ENCODE measurements at regions not wholly inside any gene's neighbourhood (a gene's known extent, or its start where the extent isn't known, plus 50 kb on each side); places are given as distances from the start of the nearest gene placed in this dataset.
"Not testable (repeated sequence)": the region's sequence is repeated elsewhere in the genome, so short reads cannot be mapped to it uniquely, and the experiment has no call there.

DNA sequence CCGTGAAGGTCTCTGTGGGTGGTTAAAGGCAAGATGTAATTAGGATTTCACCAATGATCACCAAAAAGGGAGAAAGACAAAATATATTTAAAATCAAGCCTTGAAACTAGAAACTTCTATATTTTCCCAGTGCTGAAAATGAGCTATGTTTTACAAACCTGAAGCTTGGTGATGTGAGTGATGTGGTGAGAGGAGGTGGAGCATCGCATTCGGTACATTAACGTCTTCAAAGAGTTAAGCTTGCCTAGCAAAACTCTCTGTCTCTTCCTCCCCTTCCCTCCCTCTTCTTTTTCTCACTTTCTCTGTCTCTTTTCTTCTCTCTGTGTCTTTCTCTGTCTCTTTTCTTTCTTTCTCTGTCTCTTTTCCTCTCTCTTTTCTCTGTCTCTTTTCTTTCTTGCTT lies 347.3 kb upstream of the IRX2 start:
- DNase-seq, result no peak

GRCh38 chr5:3092664-3093063 lies 341.2 kb upstream of the IRX2 start:
- DNase-seq, result no peak

- DNase-seq, result no peak
These were observed 340.7 kb upstream of the IRX2 start for GRCh38 chr5:3092211-3092610.

- DNase-seq, result no peak
These were observed 339.7 kb upstream of the IRX2 start for GRCh38 chr5:3091040-3091774.

- DNase-seq, result not testable (repeated sequence)
These were observed 338.8 kb upstream of the IRX2 start for GRCh38 chr5:3090305-3090704.

DNA sequence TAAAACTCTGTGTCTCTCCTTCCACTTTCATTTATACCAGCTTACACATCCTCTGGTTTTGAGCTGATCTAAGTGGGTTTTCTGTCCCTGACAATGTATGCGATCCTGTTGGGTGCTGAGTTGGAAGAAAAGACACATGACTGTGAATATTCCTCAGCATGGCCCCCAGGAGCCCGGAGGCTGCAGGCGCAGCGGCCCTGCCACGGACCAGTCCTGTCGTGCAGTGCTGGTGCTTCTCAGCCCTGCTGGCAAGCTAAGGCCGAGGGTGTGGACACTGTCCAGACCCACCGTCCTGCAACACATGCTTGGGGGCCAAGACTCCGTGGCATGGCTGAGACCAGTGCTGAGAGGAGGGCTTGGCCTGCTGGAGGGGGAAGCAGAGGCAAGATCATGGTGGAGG lies 328.9 kb upstream of the IRX2 start:
- no peak for DNase-seq

- DNase-seq, result no peak
These were observed 326.2 kb upstream of the IRX2 start for GRCh38 chr5:3077684-3078083.

DNA sequence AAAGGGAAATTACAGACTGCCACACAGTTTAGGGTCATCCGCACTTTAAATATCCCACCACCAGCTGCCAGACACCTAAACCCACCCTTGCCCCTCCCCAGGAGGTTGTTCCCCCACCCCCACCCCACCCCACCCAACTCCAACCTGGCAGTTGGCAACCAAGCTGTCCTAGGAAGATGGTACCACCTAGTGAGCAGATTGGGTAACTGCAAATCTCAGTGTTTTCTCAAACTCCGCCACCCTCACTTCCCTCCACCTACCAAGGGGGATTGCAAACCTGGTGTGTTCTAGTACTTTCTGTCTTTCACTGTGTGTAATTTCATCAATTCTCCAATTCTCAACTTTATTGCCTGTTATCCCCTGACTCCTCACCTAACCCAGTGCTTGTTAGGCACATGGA lies 323.8 kb upstream of the IRX2 start:
- DNase-seq, result no peak

DNA sequence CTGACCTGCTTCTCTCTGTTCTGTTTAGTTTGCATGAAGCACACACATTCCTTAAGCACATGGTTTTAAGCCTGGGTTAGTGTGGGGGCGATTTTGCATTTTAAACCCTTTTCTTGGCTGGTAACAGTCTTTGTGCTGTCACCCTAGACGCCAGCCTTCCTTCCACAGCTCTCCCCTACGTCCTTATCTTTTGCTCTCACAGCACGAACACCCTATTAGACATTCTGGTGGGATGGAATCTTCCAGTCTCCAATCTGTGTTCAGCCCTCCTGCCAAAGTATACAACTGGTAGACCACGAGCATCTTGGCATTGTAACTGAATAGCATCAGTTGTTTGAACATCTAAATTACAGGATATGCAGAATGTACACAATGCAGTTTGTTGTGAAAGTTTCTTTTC lies 316.9 kb upstream of the IRX2 start:
- DNase-seq, result no peak

DNA sequence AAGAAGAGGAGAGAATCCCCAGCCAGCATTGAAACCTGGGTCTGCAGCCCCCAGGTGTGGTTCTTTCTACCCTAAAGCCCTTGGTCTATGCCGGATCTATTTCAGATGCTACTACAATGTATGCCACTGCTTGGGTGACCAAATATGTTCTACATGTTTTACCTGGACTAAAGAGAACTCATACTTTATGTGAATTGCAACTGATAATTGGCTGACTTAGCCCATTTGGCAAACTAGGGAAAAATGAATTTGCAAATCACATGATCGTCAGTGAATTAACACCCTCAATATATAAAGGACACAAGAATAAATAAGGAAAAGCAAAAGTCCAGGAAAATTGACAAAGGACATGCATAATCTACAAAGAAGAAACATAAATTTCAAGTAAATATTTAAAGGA lies 308.8 kb upstream of the IRX2 start:
- DNase-seq, result no peak

GRCh38 chr5:3059488-3059887 lies 308.0 kb upstream of the IRX2 start:
- no peak for DNase-seq

DNA sequence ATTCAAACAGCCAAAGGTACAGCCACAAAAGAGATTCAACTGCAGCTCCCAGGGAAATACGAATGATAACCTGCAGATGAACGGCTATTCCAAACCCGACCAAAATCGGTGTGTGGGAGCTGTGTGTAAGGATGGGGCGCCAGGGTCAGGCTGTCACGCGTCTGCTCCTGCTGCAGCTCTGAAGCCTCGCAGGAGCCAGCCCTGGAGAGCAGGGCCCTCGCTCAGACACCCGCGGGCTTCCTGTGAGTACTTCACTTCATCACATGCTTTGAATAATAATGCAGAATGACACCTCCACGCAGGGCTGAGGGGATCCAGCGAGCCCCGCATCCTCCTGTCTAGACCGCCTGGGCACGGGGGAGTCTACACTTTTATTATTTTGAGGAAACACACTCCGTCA lies 307.5 kb upstream of the IRX2 start:
- DNase-seq, result no peak

- DNase-seq, result no peak
These were observed 305.4 kb upstream of the IRX2 start for GRCh38 chr5:3056866-3057265.

- DNase-seq, result no peak
These were observed 299.9 kb upstream of the IRX2 start for GRCh38 chr5:3051400-3051799.

DNA sequence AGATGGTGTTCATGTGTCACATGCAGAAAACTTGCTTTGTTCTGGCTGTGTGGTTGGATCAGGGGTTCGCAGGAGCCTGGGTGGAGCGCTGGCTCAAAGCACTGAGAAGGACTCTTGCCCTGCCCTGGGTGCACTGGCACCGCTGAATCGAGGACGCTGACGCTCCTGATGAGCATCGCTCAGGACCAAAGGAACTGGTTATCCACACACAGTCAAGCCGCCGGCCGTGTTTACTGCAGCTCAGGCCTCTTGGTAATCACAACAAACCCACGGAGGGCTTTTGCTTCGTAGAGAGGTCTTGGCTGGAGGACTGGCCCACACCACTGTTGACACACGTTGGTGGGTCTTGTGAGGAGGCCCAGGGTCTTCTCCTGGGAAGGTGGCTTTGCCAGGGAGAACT lies 299.4 kb upstream of the IRX2 start:
- DNase-seq, result no peak

GRCh38 chr5:3049261-3049660 lies 297.8 kb upstream of the IRX2 start:
- no peak for DNase-seq

- DNase-seq, result no peak
These were observed 295.8 kb upstream of the IRX2 start for GRCh38 chr5:3047212-3047774.

GRCh38 chr5:3043600-3043999 lies 292.1 kb upstream of the IRX2 start:
- no peak for DNase-seq

DNA sequence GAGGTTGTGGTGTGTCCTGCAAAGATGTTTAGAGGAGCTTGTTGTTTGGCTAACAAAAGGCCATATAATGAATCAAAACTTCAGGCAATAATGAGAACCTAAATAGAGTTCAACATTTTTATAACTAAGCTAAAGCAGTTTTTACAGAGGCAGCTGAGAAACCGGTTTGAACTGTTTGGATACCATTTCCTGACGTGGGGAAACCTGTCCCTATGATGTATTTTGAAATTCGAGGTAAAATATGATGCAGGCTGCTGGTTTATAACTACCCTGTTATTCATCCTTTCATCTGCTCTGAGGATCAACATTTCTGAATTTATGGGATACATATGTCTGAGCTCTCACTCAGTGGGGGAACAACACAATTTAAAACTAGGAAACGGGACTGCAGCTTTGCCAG lies 289.5 kb upstream of the IRX2 start:
- no peak for DNase-seq

DNA sequence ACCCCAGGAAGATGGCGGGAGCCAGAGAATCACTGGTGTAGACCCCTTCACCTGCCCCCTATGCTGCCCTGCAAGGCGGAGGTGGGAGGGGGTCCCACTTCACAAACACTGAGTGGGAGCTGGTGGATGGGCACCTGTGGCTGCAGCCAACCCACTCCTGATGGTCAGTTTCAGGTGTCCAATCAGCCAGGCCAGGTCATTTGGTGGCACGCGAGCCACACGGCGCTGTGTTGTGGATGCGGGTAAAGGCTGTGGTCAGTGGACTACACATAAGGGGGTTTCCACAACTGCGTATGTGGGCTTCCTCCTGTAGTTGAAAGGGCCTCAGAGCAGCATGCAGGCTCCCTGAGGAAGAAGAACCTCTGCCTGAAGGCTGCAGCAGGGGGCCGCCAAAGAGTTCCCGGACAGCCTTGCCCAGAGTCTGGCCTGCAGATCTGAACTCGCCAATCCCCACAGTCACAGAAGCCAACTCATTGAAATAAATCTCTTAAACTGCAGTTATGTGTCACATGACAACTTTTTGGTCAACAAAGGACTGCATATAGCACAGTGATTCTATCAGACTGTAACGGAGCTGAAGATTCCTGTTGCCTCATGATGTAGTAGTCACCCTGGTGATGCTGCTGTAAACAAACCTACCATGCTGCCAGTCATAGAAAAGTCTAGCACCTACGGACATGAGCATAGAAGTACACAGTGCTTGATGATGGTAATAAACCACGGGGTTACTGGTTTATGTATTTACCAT lies 284.7 kb upstream of the IRX2 start:
- no peak for DNase-seq

- DNase-seq, result no peak
These were observed 284.0 kb upstream of the IRX2 start for GRCh38 chr5:3035452-3035851.

DNA sequence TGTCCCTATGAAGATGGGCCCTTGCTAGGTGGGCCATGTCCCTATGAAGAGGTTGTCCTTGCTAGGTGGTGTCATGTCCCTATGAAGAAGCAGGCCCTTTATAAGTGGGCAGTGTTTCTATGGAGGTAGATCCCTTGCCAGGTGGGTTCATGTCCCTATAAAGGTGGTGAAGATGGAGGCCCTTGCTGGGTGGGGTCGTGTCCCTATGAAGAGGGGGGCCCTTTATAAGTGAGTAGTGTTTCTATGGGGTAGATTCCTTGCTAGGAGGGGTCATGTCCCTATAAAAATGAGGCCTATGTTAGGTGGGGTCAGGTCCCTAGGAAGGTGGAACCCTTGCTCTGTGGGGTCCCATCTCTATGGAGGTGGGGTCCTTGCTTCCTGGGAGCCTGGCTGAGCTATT lies 283.4 kb upstream of the IRX2 start:
- DNase-seq, result no peak

- DNase-seq, result no peak
These were observed 283.0 kb upstream of the IRX2 start for GRCh38 chr5:3034449-3034848.

GRCh38 chr5:3033033-3033755 lies 281.7 kb upstream of the IRX2 start:
- DNase-seq, result no peak
